GM23338 (cell line): ENCODE measurements at regions not wholly inside any gene's neighbourhood (a gene's known extent, or its start where the extent isn't known, plus 50 kb on each side); places are given as distances from the start of the nearest gene placed in this dataset.

Source experiments
- ETS1 ChIP-seq: IDR thresholded peaks from 2 replicates; pipeline ENCODE4 v1.6.1; 2016; ENCODE audit warnings: antibody characterized with exemption
- EZH2 ChIP-seq: fragments of 200-600 bp; sonication (generic); IDR thresholded peaks from one replicate; pipeline ENCODE4 v1.8.0; 2017; ENCODE audit warnings: antibody characterized with exemption, mild to moderate bottlenecking, low read depth; ENCODE audit not compliant: unreplicated experiment
- EZH2phosphoT487 ChIP-seq: fragments of 200-600 bp; sonication (generic); IDR thresholded peaks from one replicate; pipeline ENCODE4 v1.8.1; 2018; ENCODE audit warnings: antibody characterized with exemption; ENCODE audit not compliant: unreplicated experiment
- JUNB ChIP-seq: IDR thresholded peaks from one replicate; pipeline ENCODE4 v1.6.1; 2016; ENCODE audit warnings: antibody characterized with exemption; ENCODE audit not compliant: unreplicated experiment
- NANOG ChIP-seq: IDR thresholded peaks from 2 replicates; pipeline ENCODE4 v1.6.1; 2016; ENCODE audit warnings: antibody characterized with exemption, borderline replicate concordance
- POLR2AphosphoS5 ChIP-seq: IDR thresholded peaks from 2 replicates; pipeline ENCODE4 v1.6.1; 2016; ENCODE audit warnings: antibody characterized with exemption, low read depth
- REST ChIP-seq: IDR thresholded peaks from one replicate; pipeline ENCODE4 v1.6.1; 2018; ENCODE audit warnings: antibody characterized with exemption; ENCODE audit not compliant: unreplicated experiment
- ZNF114 ChIP-seq: fragments of 250-450 bp; sonication (Bioruptor Pico); IDR thresholded peaks from 2 replicates; pipeline ENCODE4 v1.5.0; 2020; ENCODE audit warnings: mild to moderate bottlenecking, moderate library complexity
- TF ChIP-seq, protein P1 (sequence below), 2 experiments: fragments of 200-600 bp in 1 of 2; sonication (generic) in 1 of 2; conservative IDR thresholded peaks; 2 replicates each; pipeline versions ENCODE4 v1.5.1 to v1.6.1; 2016 to 2017; ENCODE audit warnings: antibody characterized with exemption in 2 of 2, low read depth in 2 of 2, mild to moderate bottlenecking in 2 of 2, moderate library complexity in 1 of 2

DNA sequence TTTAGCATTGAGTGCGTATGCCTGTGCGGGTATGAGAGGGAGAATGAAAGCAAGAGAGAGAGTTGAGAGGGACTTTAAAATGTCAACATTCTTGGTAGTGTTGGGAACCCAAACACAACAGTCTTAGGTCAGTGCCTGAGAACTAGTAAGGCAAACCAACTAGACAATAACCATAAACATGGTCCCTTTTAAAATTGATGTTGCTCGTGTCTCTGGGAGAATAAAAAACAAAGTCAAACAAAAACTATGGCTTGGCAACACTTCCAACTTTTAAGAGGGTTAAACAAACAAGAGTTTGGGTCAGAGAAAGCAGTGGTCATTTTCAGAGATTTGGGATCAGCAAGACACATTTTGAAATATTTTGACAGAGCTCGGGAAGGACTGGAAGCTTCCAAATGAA lies 146.7 kb upstream of the THBS1 start:
- TF ChIP-seq EZH2phosphoT487 (no peak), NANOG (no peak), REST (no peak), POLR2AphosphoS5 (no peak), EZH2 (no peak), ETS1 (no peak), JUNB (no peak), ZNF114 (no peak)
- TF ChIP-seq, protein P1, sequence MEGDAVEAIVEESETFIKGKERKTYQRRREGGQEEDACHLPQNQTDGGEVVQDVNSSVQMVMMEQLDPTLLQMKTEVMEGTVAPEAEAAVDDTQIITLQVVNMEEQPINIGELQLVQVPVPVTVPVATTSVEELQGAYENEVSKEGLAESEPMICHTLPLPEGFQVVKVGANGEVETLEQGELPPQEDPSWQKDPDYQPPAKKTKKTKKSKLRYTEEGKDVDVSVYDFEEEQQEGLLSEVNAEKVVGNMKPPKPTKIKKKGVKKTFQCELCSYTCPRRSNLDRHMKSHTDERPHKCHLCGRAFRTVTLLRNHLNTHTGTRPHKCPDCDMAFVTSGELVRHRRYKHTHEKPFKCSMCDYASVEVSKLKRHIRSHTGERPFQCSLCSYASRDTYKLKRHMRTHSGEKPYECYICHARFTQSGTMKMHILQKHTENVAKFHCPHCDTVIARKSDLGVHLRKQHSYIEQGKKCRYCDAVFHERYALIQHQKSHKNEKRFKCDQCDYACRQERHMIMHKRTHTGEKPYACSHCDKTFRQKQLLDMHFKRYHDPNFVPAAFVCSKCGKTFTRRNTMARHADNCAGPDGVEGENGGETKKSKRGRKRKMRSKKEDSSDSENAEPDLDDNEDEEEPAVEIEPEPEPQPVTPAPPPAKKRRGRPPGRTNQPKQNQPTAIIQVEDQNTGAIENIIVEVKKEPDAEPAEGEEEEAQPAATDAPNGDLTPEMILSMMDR (conservative IDR thresholded peaks at IDR 0.05; ENCODE audit: low read depth in 2 of 2), result no peak
